ENCODE measurements at regions not wholly inside any gene's neighbourhood (a gene's known extent, or its start where the extent isn't known, plus 50 kb on each side); places are given as distances from the start of the nearest gene placed in this dataset.

DNA sequence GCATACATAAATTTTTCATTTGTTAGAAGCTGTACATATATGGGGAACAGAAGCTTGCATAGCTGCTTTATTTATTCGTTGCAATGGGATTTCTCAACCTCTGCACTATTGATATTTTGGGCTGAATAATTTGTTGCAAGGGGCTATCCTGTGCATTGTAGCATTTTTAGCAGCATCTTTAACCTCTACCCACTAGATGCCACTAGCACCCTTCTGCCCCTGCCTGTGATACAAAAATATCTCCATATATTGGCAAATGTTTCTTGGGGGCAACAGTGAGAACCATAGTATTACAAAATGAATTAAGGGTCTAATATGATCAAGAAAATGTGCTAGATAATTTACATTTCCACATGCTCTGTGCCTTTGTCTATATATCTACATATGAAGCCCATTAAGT is 1401.0 kb downstream of the CDH11 start:
- H3K27me3 ChIP-seq (replicated peaks; ENCODE audit: insufficient read depth, low read length) = no peaks in the 10 kb centered on the region
- no peak for DNase-seq
- no peaks in the 10 kb centered on the region for H3K79me2 ChIP-seq (ENCODE audit: low read length)
- H4K20me1 ChIP-seq (ENCODE audit: insufficient read depth, low read length) = no peaks in the 10 kb centered on the region
- H3K27ac ChIP-seq (ENCODE audit: low read length) = no peak overlapping the region
- no peaks in the 10 kb centered on the region for H3K4me1 ChIP-seq (ENCODE audit: low read length)
- H3K4me2 ChIP-seq (ENCODE audit: low read depth, low read length) = no peak overlapping the region
- H3K9me3 ChIP-seq (replicated peaks; ENCODE audit: insufficient read depth, low read length) = no peaks in the 10 kb centered on the region
- no peaks in the 10 kb centered on the region for H3K36me3 ChIP-seq (replicated peaks; ENCODE audit: insufficient read depth, low read length)
- H3K4me3 ChIP-seq (ENCODE audit: low read length) = no peak overlapping the region
- H3K9me2 ChIP-seq (replicated peaks; ENCODE audit: insufficient read depth, low read length) = no peaks in the 10 kb centered on the region
- no peak overlapping the region for H2AFZ ChIP-seq (ENCODE audit: low read length)
- no peak overlapping the region for H3K9ac ChIP-seq (ENCODE audit: low read length)
- no peaks in the 10 kb centered on the region for H3F3A ChIP-seq (ENCODE audit: insufficient read depth, low read length)
- TF ChIP-seq EZH2phosphoT487 (IDR thresholded peaks at IDR 0.05; ENCODE audit: low read length) (no peak), CTCF (IDR thresholded peaks at IDR 0.05; ENCODE audit: low read length) (no peak), EZH2 (optimal IDR thresholded peaks at IDR 0.05; ENCODE audit: low read depth, low read length) (no peak)

- Histone ChIP-seq H3K36me3 (replicated peaks; ENCODE audit: insufficient read depth, low read length) (no peaks in the 10 kb centered on the region), H3K4me1 (ENCODE audit: low read length) (no peaks in the 10 kb centered on the region), H4K20me1 (ENCODE audit: insufficient read depth, low read length) (no peaks in the 10 kb centered on the region), H3K9me2 (replicated peaks; ENCODE audit: insufficient read depth, low read length) (no peaks in the 10 kb centered on the region), H3F3A (ENCODE audit: insufficient read depth, low read length) (no peaks in the 10 kb centered on the region), H3K4me2 (ENCODE audit: low read depth, low read length) (no peak overlapping the region), H3K27me3 (replicated peaks; ENCODE audit: insufficient read depth, low read length) (no peaks in the 10 kb centered on the region), H3K79me2 (ENCODE audit: low read length) (no peaks in the 10 kb centered on the region), H3K27ac (ENCODE audit: low read length) (no peak overlapping the region), H2AFZ (ENCODE audit: low read length) (no peak overlapping the region), H3K9me3 (replicated peaks; ENCODE audit: insufficient read depth, low read length) (no peaks in the 10 kb centered on the region), H3K4me3 (ENCODE audit: low read length) (no peak overlapping the region), H3K9ac (ENCODE audit: low read length) (no peak overlapping the region)
- no peak for DNase-seq
- TF ChIP-seq EZH2 (optimal IDR thresholded peaks at IDR 0.05; ENCODE audit: low read depth, low read length) = no peak
- no peak for TF ChIP-seq CTCF (IDR thresholded peaks at IDR 0.05; ENCODE audit: low read length)
- no peak for TF ChIP-seq EZH2phosphoT487 (IDR thresholded peaks at IDR 0.05; ENCODE audit: low read length)
Observed at GRCh38 chr16:63719926-63720325, 1401.9 kb downstream of the CDH11 start.

DNA sequence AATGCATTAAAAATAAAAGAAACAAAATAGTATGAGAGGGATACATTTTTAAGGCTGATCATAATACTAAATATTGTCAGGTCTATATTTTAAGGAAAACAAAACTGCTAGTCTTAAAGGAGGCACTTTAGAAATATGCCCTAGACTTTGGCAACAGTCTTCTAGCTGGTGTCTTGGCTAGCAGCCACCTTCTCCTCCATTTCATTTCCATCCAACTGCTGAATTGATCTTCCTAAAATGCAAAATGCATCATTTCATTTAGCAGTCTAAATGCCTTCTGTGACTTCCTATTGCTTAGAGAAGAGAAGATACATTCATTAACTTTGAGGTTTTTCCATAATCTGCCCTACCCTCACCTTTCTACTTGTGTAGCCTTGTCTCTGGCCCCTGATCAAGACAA is 1404.1 kb downstream of the CDH11 start:
- Histone ChIP-seq H2AFZ (ENCODE audit: low read length) (no peak overlapping the region), H3K4me2 (ENCODE audit: low read depth, low read length) (no peak overlapping the region), H3K9me3 (replicated peaks; ENCODE audit: insufficient read depth, low read length) (no peaks in the 10 kb centered on the region), H3K9me2 (replicated peaks; ENCODE audit: insufficient read depth, low read length) (no peaks in the 10 kb centered on the region), H3K4me3 (ENCODE audit: low read length) (no peak overlapping the region), H3F3A (ENCODE audit: insufficient read depth, low read length) (no peaks in the 10 kb centered on the region), H3K79me2 (ENCODE audit: low read length) (no peaks in the 10 kb centered on the region), H3K27me3 (replicated peaks; ENCODE audit: insufficient read depth, low read length) (no peaks in the 10 kb centered on the region), H3K9ac (ENCODE audit: low read length) (no peak overlapping the region), H3K4me1 (ENCODE audit: low read length) (no peaks in the 10 kb centered on the region), H3K27ac (ENCODE audit: low read length) (no peak overlapping the region), H3K36me3 (replicated peaks; ENCODE audit: insufficient read depth, low read length) (no peaks in the 10 kb centered on the region), H4K20me1 (ENCODE audit: insufficient read depth, low read length) (no peaks in the 10 kb centered on the region)
- TF ChIP-seq EZH2phosphoT487 (IDR thresholded peaks at IDR 0.05; ENCODE audit: low read length) (no peak), CTCF (IDR thresholded peaks at IDR 0.05; ENCODE audit: low read length) (no peak), EZH2 (optimal IDR thresholded peaks at IDR 0.05; ENCODE audit: low read depth, low read length) (no peak)
- no peak for DNase-seq
